GM19397 (cell line): ENCODE measurements at regions not wholly inside any gene's neighbourhood (a gene's known extent, or its start where the extent isn't known, plus 50 kb on each side); places are given as distances from the start of the nearest gene placed in this dataset.
"Not testable (repeated sequence)": the region's sequence is repeated elsewhere in the genome, so short reads cannot be mapped to it uniquely, and the experiment has no call there.

ENCODE experiments used
- ATAC-seq: cut with Tn5 transposase; IDR thresholded peaks from one replicate; pipeline ENCODE4 v1.9.1; 2021; ENCODE audit warnings: mild to moderate bottlenecking, moderate library complexity; ENCODE audit not compliant: unreplicated experiment

- no peak for ATAC-seq
Measured at GRCh38 chr17:77792626-77793025, 165.9 kb upstream of the TNRC6C start.

GRCh38 chr17:77793146-77793970, 165.1 kb upstream of the TNRC6C start:
- ATAC-seq = no peak

- ATAC-seq = no peak
Measured at GRCh38 chr17:77793971-77794235, 164.6 kb upstream of the TNRC6C start.

GRCh38 chr17:77794846-77795245, 163.7 kb upstream of the TNRC6C start:
- ATAC-seq = no peak

- no peak for ATAC-seq
Measured at GRCh38 chr17:77795685-77796084, 162.8 kb upstream of the TNRC6C start.

GRCh38 chr17:77796176-77796860, 162.2 kb upstream of the TNRC6C start:
- ATAC-seq = no peak

- no peak for ATAC-seq
Measured at GRCh38 chr17:77798031-77798430, 160.5 kb upstream of the TNRC6C start.

- ATAC-seq = no peak
Measured at GRCh38 chr17:77798481-77798880, 160.0 kb upstream of the TNRC6C start.

GRCh38 chr17:77800816-77801215, 157.7 kb upstream of the TNRC6C start:
- no peak for ATAC-seq

- ATAC-seq = no peak
Measured at GRCh38 chr17:77801545-77802332, 156.8 kb upstream of the TNRC6C start.

GRCh38 chr17:77802333-77802615, 156.2 kb upstream of the TNRC6C start:
- ATAC-seq = no peak

- ATAC-seq = no peak
Measured at GRCh38 chr17:77802811-77803220, 155.7 kb upstream of the TNRC6C start.

GRCh38 chr17:77803726-77804125, 154.8 kb upstream of the TNRC6C start:
- ATAC-seq = no peak

- no peak for ATAC-seq
Measured at GRCh38 chr17:77804796-77805426, 153.6 kb upstream of the TNRC6C start.

GRCh38 chr17:77805970-77806369, 152.5 kb upstream of the TNRC6C start:
- ATAC-seq = not testable (repeated sequence)

GRCh38 chr17:77807051-77807745, 151.3 kb upstream of the TNRC6C start:
- no peak for ATAC-seq

GRCh38 chr17:77807746-77808441, 150.6 kb upstream of the TNRC6C start:
- ATAC-seq = no peak

- no peak for ATAC-seq
Measured at GRCh38 chr17:77808686-77809425, 149.6 kb upstream of the TNRC6C start.

GRCh38 chr17:77809814-77810213, 148.7 kb upstream of the TNRC6C start:
- ATAC-seq = no peak

GRCh38 chr17:77810536-77810935, 148.0 kb upstream of the TNRC6C start:
- ATAC-seq = no peak
